NCI-H82 treated with DMSO at 0.1 percent for 48 hours (cell line): ENCODE measurements at regions not wholly inside any gene's neighbourhood (a gene's known extent, or its start where the extent isn't known, plus 50 kb on each side); places are given as distances from the start of the nearest gene placed in this dataset.
"Not testable (repeated sequence)": the region's sequence is repeated elsewhere in the genome, so short reads cannot be mapped to it uniquely, and the experiment has no call there.

ENCODE experiments used
- DNase-seq: peaks from one replicate; lab custom pipeline; 2025; ENCODE audit not compliant: unreplicated experiment; lab: John Stamatoyannopoulos, UW

- no peak for DNase-seq
Measured at GRCh38 chr3:151675858-151676615, 57.7 kb upstream of the AADACL2 start.

GRCh38 chr3:151673974-151674373 is 59.8 kb upstream of the AADACL2 start:
- no peak for DNase-seq

- not testable (repeated sequence) for DNase-seq
Measured at GRCh38 chr3:151667762-151668161, 66.0 kb upstream of the AADACL2 start.

GRCh38 chr3:151660885-151661284 is 72.8 kb upstream of the AADACL2 start:
- no peak for DNase-seq

- DNase-seq = no peak
Measured at GRCh38 chr3:151644986-151645385, 88.7 kb upstream of the AADACL2 start.

GRCh38 chr3:151644020-151644620 is 89.6 kb upstream of the AADACL2 start:
- no peak for DNase-seq

GRCh38 chr3:151639418-151639740 is 94.3 kb upstream of the AADACL2 start:
- no peak for DNase-seq

- DNase-seq = no peak
Measured at GRCh38 chr3:151638555-151639417, 94.9 kb upstream of the AADACL2 start.

GRCh38 chr3:151635905-151636304 is 97.8 kb upstream of the AADACL2 start:
- DNase-seq = no peak

- no peak for DNase-seq
Measured at GRCh38 chr3:151631946-151632345, 101.8 kb upstream of the AADACL2 start.

- no peak for DNase-seq
Measured at GRCh38 chr3:151630938-151631441, 102.7 kb upstream of the AADACL2 start.

GRCh38 chr3:151630035-151630434 is 103.7 kb upstream of the AADACL2 start:
- DNase-seq = no peak

GRCh38 chr3:151625586-151625985 is 108.1 kb upstream of the AADACL2 start:
- no peak for DNase-seq

- DNase-seq = no peak
Measured at GRCh38 chr3:151625086-151625485, 108.6 kb upstream of the AADACL2 start.

GRCh38 chr3:151620071-151620470 is 113.7 kb upstream of the AADACL2 start:
- no peak for DNase-seq

- DNase-seq = no peak
Measured at GRCh38 chr3:151615464-151615863, 118.3 kb upstream of the AADACL2 start.

GRCh38 chr3:151612115-151612514 is 121.6 kb upstream of the AADACL2 start:
- no peak for DNase-seq

- DNase-seq = no peak
Measured at GRCh38 chr3:151611419-151611818, 122.3 kb upstream of the AADACL2 start.

- no peak for DNase-seq
Measured at GRCh38 chr3:151609491-151609890, 124.2 kb upstream of the AADACL2 start.

- no peak for DNase-seq
Measured at GRCh38 chr3:151604891-151605290, 128.8 kb upstream of the AADACL2 start.

GRCh38 chr3:151600783-151601182 is 132.9 kb upstream of the AADACL2 start:
- no peak for DNase-seq
